ENCODE measurements at regions not wholly inside any gene's neighbourhood (a gene's known extent, or its start where the extent isn't known, plus 50 kb on each side); places are given as distances from the start of the nearest gene placed in this dataset.

DNA sequence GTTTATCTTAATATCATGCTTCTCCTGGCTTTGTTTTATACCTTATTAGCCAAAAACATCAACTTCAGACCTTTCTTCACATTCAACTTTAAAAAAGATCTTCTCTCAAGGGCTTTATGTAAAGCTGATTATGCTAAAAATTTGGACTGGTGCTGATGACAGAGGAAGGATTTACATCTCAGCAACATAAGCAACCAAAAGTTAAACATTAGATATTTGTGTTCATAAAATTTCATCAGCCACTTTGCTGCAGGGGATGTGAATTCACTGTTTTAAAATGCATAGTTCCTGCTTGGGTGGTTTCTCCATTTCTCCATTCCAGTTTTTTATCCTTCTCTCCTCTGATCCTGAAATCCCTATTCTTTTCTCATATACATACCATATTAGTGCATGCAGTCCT is 398.6 kb upstream of the DDI1 start:
- no peak overlapping the region for H2AFZ ChIP-seq (ENCODE audit: low read length, unreplicated experiment)
- H3K4me3 ChIP-seq (ENCODE audit: low read depth, low read length): no peak overlapping the region
- H3K79me2 ChIP-seq (ENCODE audit: control insufficient read depth, insufficient read depth, low read length, unreplicated experiment): no peaks in the 10 kb centered on the region
- peaks cover 8% of the 10 kb centered on the region for H3K4me1 ChIP-seq (ENCODE audit: control insufficient read depth, insufficient read depth, low read length, unreplicated experiment)
- no peak overlapping the region for H3K27ac ChIP-seq (ENCODE audit: low read depth, low read length)
- H3K27me3 ChIP-seq (ENCODE audit: insufficient read depth, low read length): no peaks in the 10 kb centered on the region
- H3K36me3 ChIP-seq (ENCODE audit: insufficient read depth, low read length): no peaks in the 10 kb centered on the region

DNA sequence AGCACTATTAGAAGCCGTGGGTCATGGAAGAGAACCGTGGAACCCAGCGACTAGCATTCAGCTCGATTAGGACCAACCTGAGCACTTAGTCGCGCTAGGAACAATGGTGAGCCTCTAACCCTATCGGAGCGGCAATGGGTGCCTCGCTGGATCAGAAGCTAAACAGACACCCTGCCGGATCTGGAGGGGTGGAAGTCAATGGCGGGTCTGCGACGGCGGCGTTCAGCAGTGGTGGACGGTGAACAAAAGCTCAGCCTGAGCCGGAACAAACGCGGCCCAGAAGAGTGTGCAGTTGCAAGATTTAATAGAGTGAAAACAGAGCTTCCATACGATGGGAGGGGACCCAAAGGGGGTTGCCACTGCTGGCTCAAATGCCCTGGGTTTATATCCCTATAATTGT is 391.8 kb upstream of the DDI1 start:
- H3K27ac ChIP-seq (ENCODE audit: low read depth, low read length): no peak overlapping the region
- H3K27me3 ChIP-seq (ENCODE audit: insufficient read depth, low read length): no peaks in the 10 kb centered on the region
- H3K4me3 ChIP-seq (ENCODE audit: low read depth, low read length): no peak overlapping the region
- no peaks in the 10 kb centered on the region for H3K36me3 ChIP-seq (ENCODE audit: insufficient read depth, low read length)
- H3K4me1 ChIP-seq (ENCODE audit: control insufficient read depth, insufficient read depth, low read length, unreplicated experiment): no peaks in the 10 kb centered on the region
- no peak overlapping the region for H2AFZ ChIP-seq (ENCODE audit: low read length, unreplicated experiment)
- no peaks in the 10 kb centered on the region for H3K79me2 ChIP-seq (ENCODE audit: control insufficient read depth, insufficient read depth, low read length, unreplicated experiment)

GRCh38 chr11:103648054-103648453 is 388.4 kb upstream of the DDI1 start:
- Histone ChIP-seq H3K4me1 (ENCODE audit: control insufficient read depth, insufficient read depth, low read length, unreplicated experiment) (no peaks in the 10 kb centered on the region), H2AFZ (ENCODE audit: low read length, unreplicated experiment) (no peak overlapping the region), H3K36me3 (ENCODE audit: insufficient read depth, low read length) (no peaks in the 10 kb centered on the region; the same call in 1 of the 2 replicates), H3K27me3 (ENCODE audit: insufficient read depth, low read length) (no peaks in the 10 kb centered on the region), H3K4me3 (ENCODE audit: low read depth, low read length) (no peak overlapping the region), H3K79me2 (ENCODE audit: control insufficient read depth, insufficient read depth, low read length, unreplicated experiment) (no peaks in the 10 kb centered on the region), H3K27ac (ENCODE audit: low read depth, low read length) (no peak overlapping the region)

- Histone ChIP-seq H2AFZ (ENCODE audit: low read length, unreplicated experiment) (no peak overlapping the region), H3K27me3 (ENCODE audit: insufficient read depth, low read length) (no peaks in the 10 kb centered on the region), H3K4me3 (ENCODE audit: low read depth, low read length) (no peak overlapping the region), H3K4me1 (ENCODE audit: control insufficient read depth, insufficient read depth, low read length, unreplicated experiment) (no peaks in the 10 kb centered on the region), H3K79me2 (ENCODE audit: control insufficient read depth, insufficient read depth, low read length, unreplicated experiment) (no peaks in the 10 kb centered on the region), H3K27ac (ENCODE audit: low read depth, low read length) (no peak overlapping the region), H3K36me3 (ENCODE audit: insufficient read depth, low read length) (no peaks in the 10 kb centered on the region; the same call in 1 of the 2 replicates)
Observed at GRCh38 chr11:103648670-103649400, 387.6 kb upstream of the DDI1 start.

- Histone ChIP-seq H3K27me3 (ENCODE audit: insufficient read depth, low read length) (no peaks in the 10 kb centered on the region), H3K79me2 (ENCODE audit: control insufficient read depth, insufficient read depth, low read length, unreplicated experiment) (no peaks in the 10 kb centered on the region), H3K4me1 (ENCODE audit: control insufficient read depth, insufficient read depth, low read length, unreplicated experiment) (no peaks in the 10 kb centered on the region), H3K27ac (ENCODE audit: low read depth, low read length) (no peak overlapping the region), H3K36me3 (ENCODE audit: insufficient read depth, low read length) (no peaks in the 10 kb centered on the region; the same call in 1 of the 2 replicates), H3K4me3 (ENCODE audit: low read depth, low read length) (no peak overlapping the region), H2AFZ (ENCODE audit: low read length, unreplicated experiment) (no peak overlapping the region)
Observed at GRCh38 chr11:103649401-103649895, 387.0 kb upstream of the DDI1 start.

GRCh38 chr11:103650330-103650729 is 386.1 kb upstream of the DDI1 start:
- H3K27ac ChIP-seq (ENCODE audit: low read depth, low read length): no peak overlapping the region
- no peak overlapping the region for H3K4me3 ChIP-seq (ENCODE audit: low read depth, low read length)
- no peaks in the 10 kb centered on the region for H3K27me3 ChIP-seq (ENCODE audit: insufficient read depth, low read length)
- no peaks in the 10 kb centered on the region for H3K4me1 ChIP-seq (ENCODE audit: control insufficient read depth, insufficient read depth, low read length, unreplicated experiment)
- H3K79me2 ChIP-seq (ENCODE audit: control insufficient read depth, insufficient read depth, low read length, unreplicated experiment): no peaks in the 10 kb centered on the region
- no peak overlapping the region for H2AFZ ChIP-seq (ENCODE audit: low read length, unreplicated experiment)
- H3K36me3 ChIP-seq (ENCODE audit: insufficient read depth, low read length): no peaks in the 10 kb centered on the region; the same call in 1 of the 2 replicates

DNA sequence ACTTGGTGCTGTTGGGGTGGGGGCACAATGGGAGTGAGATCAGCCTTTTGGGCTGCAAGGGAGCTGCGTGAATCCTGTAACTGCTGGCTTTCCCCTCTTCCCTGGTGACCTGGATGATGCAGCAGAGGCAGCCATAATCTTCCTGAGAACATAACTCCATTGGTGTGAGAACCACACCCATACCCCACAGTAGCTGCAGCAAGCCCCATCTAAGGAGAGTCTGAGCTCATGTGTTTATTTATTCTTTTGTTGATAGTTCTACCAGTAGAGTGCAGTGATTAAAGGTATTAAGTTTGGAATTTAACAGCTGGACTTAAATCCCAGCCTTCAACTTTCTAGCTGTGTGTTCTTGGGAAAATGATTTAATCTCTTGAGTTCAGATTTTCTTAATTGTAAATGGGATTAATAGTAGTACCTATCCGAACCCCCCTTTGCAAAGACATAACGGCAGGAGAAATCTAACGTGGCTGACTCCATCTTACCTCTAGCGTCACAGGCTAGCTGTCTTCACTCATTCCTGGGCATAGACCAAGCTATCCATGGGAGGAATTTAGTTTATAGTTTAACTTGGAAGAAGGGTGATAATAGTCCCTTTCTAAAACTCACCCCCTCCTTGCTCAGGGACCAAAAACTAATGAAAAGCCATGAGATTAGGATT is 385.0 kb upstream of the DDI1 start:
- Histone ChIP-seq H3K4me3 (ENCODE audit: low read depth, low read length) (no peak overlapping the region), H3K4me1 (ENCODE audit: control insufficient read depth, insufficient read depth, low read length, unreplicated experiment) (no peaks in the 10 kb centered on the region), H3K79me2 (ENCODE audit: control insufficient read depth, insufficient read depth, low read length, unreplicated experiment) (no peaks in the 10 kb centered on the region), H3K36me3 (ENCODE audit: insufficient read depth, low read length) (no peaks in the 10 kb centered on the region; the same call in 1 of the 2 replicates), H3K27ac (ENCODE audit: low read depth, low read length) (no peak overlapping the region), H3K27me3 (ENCODE audit: insufficient read depth, low read length) (no peaks in the 10 kb centered on the region), H2AFZ (ENCODE audit: low read length, unreplicated experiment) (no peak overlapping the region)

- H3K4me3 ChIP-seq (ENCODE audit: low read depth, low read length): no peak overlapping the region
- no peaks in the 10 kb centered on the region for H3K79me2 ChIP-seq (ENCODE audit: control insufficient read depth, insufficient read depth, low read length, unreplicated experiment)
- H3K36me3 ChIP-seq (ENCODE audit: insufficient read depth, low read length): no peaks in the 10 kb centered on the region; the same call in 1 of the 2 replicates
- H3K27me3 ChIP-seq (ENCODE audit: insufficient read depth, low read length): no peaks in the 10 kb centered on the region
- no peak overlapping the region for H2AFZ ChIP-seq (ENCODE audit: low read length, unreplicated experiment)
- no peak overlapping the region for H3K27ac ChIP-seq (ENCODE audit: low read depth, low read length)
- H3K4me1 ChIP-seq (ENCODE audit: control insufficient read depth, insufficient read depth, low read length, unreplicated experiment): no peaks in the 10 kb centered on the region
Observed at GRCh38 chr11:103652013-103652412, 384.4 kb upstream of the DDI1 start.

- H3K27ac ChIP-seq (ENCODE audit: low read depth, low read length): no peak overlapping the region
- no peaks in the 10 kb centered on the region for H3K79me2 ChIP-seq (ENCODE audit: control insufficient read depth, insufficient read depth, low read length, unreplicated experiment)
Observed at GRCh38 chr11:103656382-103656781, 380.1 kb upstream of the DDI1 start.

DNA sequence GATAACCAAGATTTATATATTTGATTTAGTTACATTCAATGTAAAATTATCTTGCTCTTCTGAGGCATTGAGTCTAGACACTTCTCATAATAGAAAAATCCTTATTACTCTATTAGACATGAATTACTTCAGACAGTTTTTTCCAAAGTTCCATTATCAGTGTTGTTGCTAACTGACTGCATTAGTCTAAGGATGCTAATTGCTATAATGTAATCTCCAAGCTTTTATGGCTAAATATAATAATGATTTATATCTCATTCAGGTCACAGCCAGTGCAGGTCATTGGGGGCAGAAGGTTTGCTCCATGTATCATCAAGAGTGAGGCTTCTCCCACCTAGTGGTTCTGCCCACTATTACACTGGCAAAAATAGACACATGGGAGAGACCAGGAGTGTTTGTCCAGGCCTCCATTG is 377.2 kb upstream of the DDI1 start:
- H3K27ac ChIP-seq (ENCODE audit: low read depth, low read length): no peak overlapping the region
- no peak overlapping the region for H3K4me3 ChIP-seq (ENCODE audit: low read depth, low read length)
- no peaks in the 10 kb centered on the region for H3K79me2 ChIP-seq (ENCODE audit: control insufficient read depth, insufficient read depth, low read length, unreplicated experiment)
- no peaks in the 10 kb centered on the region for H3K27me3 ChIP-seq (ENCODE audit: insufficient read depth, low read length)
- no peaks in the 10 kb centered on the region for H3K4me1 ChIP-seq (ENCODE audit: control insufficient read depth, insufficient read depth, low read length, unreplicated experiment)
- no peaks in the 10 kb centered on the region for H3K36me3 ChIP-seq (ENCODE audit: insufficient read depth, low read length)
- H2AFZ ChIP-seq (ENCODE audit: low read length, unreplicated experiment): no peak overlapping the region

More at GRCh38 chr11:103656382-103656781, 380.1 kb upstream of the DDI1 start:
- H3K36me3 ChIP-seq (ENCODE audit: insufficient read depth, low read length): no peaks in the 10 kb centered on the region; the same call in 1 of the 2 replicates
- H3K4me3 ChIP-seq (ENCODE audit: low read depth, low read length): no peak overlapping the region
- no peaks in the 10 kb centered on the region for H3K27me3 ChIP-seq (ENCODE audit: insufficient read depth, low read length)
- H2AFZ ChIP-seq (ENCODE audit: low read length, unreplicated experiment): no peak overlapping the region
- no peaks in the 10 kb centered on the region for H3K4me1 ChIP-seq (ENCODE audit: control insufficient read depth, insufficient read depth, low read length, unreplicated experiment)

- H3K27ac ChIP-seq (ENCODE audit: low read depth, low read length): no peak overlapping the region
- H2AFZ ChIP-seq (ENCODE audit: low read length, unreplicated experiment): peak overlapping the region; percentile 33
- H3K4me1 ChIP-seq (ENCODE audit: control insufficient read depth, insufficient read depth, low read length, unreplicated experiment): no peaks in the 10 kb centered on the region
- H3K27me3 ChIP-seq (ENCODE audit: insufficient read depth, low read length): no peaks in the 10 kb centered on the region
- no peaks in the 10 kb centered on the region for H3K36me3 ChIP-seq (ENCODE audit: insufficient read depth, low read length)
- H3K4me3 ChIP-seq (ENCODE audit: low read depth, low read length): no peak overlapping the region
- no peaks in the 10 kb centered on the region for H3K79me2 ChIP-seq (ENCODE audit: control insufficient read depth, insufficient read depth, low read length, unreplicated experiment)
Observed at GRCh38 chr11:103659743-103660142, 376.7 kb upstream of the DDI1 start.

Data from ACC112 (cell line).